Suprapubic skin (tissue), 4 donors: ENCODE measurements at regions not wholly inside any gene's neighbourhood (a gene's known extent, or its start where the extent isn't known, plus 50 kb on each side); places are given as distances from the start of the nearest gene placed in this dataset.

ENCODE experiments used
- CTCF ChIP-seq, 2 donors: fragments of 200-600 bp in 1 of 2; fragments of 450-650 bp in 1 of 2; sonication (generic) in 1 of 2; IDR thresholded peaks; one replicate each; pipeline ENCODE4 v1.5.1; 2016 to 2019; ENCODE audit warnings: antibody characterized with exemption in 2 of 2, mild to moderate bottlenecking in 1 of 2, moderate library complexity in 1 of 2
- POLR2A ChIP-seq, 2 donors: fragments of 450-650 bp; IDR thresholded peaks; one replicate each; pipeline ENCODE4 v1.6.1; 2017; ENCODE audit warnings: antibody characterized with exemption in 2 of 2, mild to moderate bottlenecking in 2 of 2, moderate library complexity in 2 of 2
- POLR2AphosphoS5 ChIP-seq, 3 donors: sonication (generic); formaldehyde crosslinking; IDR thresholded peaks; one replicate each; pipeline ENCODE4 v1.6.1; 2017; ENCODE audit warnings: antibody characterized with exemption in 3 of 3

- TF ChIP-seq CTCF (IDR thresholded peaks at IDR 0.05) (no peak), POLR2A (IDR thresholded peaks at IDR 0.05) (no peak), POLR2AphosphoS5 (IDR thresholded peaks at IDR 0.05) (no peak)
These were observed 73.6 kb upstream of the TARDBP start for GRCh38 chr1:10938741-10939417.
